ENCODE measurements at regions not wholly inside any gene's neighbourhood (a gene's known extent, or its start where the extent isn't known, plus 50 kb on each side); places are given as distances from the start of the nearest gene placed in this dataset.

DNA sequence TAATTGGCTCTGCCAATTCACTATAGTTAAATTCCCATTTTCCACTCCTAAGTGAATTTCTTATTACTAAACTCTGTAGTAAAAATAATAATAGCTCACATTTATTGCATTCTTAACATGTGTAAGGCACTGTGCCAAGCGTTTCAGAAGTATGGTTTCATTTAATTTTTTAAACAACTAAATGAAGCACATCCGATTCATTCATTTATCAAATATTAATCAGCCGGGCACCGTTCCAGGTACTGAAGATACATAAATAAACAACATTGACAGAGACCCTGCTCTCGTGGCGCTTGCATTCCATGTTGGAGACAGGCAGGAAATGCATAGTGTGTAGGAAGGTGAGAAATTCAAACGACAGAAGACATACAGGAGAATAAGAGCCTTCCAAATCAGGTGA, 423.2 kb upstream of the JARID2 start:
- DNase-seq, result no peak

DNA sequence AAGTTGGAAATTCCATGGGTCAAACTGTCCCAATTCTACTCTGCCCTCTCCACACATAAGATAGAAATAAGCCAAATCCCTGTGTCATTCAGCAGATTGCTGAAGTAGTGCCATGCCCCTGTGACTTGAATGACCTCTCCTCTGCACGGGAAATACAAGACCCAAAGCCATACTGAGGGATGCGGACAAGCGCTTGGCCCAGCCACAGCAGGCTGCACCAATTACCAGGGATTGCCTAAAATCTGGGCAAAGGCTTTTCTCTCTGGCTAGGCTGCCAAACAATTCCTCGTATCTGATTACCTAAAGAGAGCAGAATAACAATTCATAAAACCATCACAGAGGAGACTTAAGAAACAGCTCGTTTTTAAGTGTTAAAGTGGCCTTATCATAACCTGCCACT, 421.8 kb upstream of the JARID2 start:
- no peak for DNase-seq

DNA sequence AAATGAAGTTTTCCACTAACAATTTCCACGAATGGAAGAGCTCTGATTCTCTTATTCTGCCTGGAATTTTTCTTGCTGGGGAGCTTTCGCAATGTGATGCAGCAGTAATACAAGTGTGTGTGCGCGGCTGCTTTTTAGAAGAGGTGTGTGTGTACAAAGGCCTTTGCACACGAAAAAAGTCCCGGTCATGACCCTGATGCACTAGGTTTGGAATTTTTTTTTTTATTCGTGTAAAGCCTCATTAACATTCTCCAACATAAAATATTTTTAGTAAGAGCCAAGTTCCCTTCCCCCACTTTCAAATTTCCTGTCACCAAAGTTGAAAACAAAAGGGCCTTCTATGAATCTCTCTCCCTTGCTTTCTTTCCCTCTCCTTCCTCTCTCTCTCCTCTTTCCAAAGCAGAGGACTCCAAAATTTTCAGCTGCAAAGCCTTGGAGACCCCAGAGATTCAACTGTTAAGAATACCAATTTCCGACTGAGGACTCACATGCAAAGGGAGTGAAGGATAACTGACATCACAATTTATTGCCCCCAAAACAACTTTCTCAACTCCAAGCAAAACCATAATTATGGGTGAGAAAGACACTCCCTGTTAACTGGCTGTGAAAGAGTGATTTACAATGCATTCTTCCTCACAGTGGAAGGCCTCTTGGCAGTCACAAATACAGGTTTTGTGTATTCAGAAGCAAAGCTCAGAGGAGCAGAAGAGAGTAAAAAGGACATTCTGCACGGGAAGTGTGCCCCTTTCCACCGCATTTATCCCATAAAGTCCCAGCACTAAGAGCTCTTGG, 421.2 kb upstream of the JARID2 start:
- DNase-seq, result no peak

DNA sequence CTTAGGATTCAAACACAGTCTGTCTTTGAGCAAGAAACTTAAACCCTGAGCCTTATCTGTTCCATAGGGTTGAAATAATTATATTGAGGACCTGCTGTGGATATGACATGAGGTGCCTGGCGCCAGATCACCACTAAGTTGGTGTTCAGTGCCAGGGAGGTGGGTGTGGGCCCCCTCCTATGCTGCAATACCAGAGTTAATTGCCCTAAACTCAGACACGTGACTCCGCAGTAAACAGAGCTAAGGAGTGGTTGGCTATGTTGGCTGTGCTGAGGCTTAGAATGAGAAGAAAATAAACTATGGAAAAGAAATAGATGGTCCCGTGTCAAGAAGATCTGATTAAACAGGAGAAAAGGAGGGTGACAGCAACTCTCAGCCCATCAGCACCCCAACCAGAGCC, 419.4 kb upstream of the JARID2 start:
- no peak for DNase-seq

DNA sequence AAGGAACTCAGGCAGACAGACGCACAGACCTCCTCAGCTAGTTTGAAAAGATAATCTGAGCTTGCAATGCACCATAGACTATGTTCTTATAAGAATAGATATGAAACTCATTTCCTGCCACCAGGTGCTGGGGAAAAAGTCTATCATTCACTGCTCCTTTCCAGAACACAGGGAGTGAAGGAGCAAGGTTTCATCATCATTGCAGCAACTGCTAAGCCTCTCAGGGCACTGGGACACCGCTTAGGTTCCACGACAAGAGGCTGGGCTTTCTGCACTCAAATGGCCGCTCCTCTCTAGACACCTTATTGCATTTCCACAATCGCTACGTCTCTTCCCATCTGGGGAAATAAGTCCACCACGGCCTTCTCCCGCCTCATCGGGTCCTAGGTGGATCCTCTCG, 418.5 kb upstream of the JARID2 start:
- DNase-seq, result no peak

DNA sequence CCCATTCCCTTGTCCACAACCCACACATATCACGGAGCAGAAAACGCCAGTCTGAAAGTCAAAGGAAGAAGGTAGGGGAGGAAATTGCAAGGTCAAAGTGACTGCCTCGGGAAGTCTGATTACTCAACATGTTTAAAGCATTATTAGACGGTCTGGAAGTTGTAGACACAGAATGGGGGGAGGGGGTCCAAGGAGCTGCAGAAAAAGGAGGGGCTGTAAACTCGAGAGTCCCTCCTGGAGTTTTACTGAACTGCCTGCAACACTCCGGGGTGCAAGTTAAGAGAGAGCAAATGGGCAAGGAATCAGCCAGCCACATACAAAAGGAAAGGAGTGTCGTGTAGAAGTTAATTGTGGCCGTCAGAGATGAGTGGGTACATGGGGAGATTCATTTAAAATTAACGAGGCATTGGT, 417.7 kb upstream of the JARID2 start:
- no peak for DNase-seq

DNA sequence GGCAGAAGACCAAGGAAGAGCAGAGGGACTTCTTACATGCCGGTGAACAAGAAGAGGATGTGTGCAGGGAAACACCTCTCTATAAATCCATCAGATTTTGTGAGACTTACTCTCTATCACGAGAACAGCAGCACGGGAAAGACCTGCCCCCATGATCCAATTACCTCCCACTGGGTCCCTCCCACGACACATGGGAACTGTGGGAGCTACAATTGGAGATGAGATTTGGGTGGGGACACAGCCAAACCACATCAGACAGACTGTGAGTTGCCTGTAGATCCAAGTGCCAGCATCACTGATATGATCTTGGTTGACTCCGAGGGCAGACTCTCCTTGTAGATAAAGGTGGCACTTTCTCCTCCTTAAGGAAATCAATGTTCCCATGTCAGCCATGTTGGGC, 414.8 kb upstream of the JARID2 start:
- no peak for DNase-seq

DNA sequence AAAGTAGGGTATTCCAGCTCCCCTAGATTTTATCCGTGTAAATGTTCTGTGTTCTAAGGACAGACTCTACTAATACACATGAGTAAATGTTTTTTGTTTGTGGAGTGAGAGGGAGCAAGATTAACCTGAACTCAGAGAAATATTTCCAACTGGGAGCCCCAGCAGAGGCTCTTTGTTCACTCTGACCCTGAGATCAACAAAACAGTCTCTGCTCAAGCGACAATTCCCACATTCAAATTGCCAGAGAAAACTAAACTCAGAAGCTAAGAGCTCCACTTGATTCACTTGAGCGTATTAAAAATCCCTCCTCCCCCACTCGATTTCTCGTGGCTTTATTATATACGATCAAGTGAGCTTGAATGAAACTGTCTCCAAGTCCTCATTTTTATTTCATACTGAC, 413.9 kb upstream of the JARID2 start:
- DNase-seq, result no peak

DNA sequence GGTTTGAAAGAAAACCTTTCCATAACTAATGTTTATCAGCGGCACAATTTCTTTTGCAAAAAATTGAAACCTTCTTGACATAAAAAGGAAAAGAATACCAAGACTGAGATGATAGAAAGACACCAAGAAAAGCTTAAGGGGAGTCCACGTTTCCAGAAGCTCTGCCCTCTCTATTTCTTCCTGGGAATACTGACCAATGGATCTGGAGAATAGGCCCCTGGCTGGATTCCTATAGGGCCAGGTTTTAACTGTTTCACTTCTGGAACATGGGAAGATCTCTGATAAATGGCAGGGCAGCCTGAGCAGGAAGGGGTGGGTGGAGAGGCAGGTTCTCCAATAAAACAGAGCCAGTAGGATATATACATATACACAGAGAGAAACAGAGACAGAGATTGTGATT, 413.4 kb upstream of the JARID2 start:
- DNase-seq, result no peak

DNA sequence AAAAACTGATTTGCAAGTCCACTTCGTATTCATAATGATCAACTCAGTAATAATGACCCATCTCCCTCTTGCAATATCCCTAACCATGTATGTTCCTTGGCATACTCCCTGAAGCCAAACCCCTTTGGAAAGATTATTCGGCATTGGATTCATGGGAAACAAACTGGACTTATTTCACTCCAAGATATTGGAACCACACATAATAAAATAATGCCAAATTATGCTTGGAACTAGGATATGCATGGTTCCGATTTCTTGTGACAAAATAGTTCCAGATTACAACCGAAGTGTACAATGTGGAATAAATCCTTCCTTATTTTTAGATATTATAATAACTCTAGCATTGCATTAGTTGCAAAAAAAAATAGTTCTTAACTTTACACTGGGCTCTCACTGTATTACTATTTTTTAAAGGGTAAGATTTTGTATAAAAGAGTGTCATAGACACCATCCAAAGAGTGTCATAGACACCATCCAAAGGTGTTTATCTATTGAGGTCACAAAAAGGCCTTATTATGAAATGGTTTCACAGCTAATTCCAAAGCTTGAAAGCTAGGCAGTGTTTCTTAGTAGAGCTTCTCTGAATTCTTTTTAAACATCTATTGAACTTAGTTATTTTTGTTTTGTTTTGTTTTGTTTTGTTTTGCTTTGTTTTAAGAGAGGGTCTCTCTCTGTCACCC, 410.9 kb upstream of the JARID2 start:
- DNase-seq, result no peak

DNA sequence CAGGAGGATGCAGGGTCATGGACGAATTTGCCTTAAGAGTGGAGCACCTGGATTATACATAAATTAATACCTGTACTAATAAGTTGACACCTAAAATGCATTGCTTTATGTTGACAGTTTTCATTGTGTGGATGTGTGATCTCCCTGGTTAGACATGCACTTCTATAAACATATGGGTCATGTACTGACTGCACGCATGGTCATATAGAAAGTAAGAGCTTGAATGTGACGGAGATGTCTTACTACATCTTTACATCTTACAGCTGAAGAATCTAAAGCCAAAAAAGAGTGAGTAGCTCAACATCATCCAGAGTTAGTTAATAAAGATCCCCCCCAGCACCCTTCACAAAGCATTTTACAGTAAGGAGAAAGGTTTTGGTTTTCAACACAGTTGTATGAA, 408.4 kb upstream of the JARID2 start:
- DNase-seq, result no peak

DNA sequence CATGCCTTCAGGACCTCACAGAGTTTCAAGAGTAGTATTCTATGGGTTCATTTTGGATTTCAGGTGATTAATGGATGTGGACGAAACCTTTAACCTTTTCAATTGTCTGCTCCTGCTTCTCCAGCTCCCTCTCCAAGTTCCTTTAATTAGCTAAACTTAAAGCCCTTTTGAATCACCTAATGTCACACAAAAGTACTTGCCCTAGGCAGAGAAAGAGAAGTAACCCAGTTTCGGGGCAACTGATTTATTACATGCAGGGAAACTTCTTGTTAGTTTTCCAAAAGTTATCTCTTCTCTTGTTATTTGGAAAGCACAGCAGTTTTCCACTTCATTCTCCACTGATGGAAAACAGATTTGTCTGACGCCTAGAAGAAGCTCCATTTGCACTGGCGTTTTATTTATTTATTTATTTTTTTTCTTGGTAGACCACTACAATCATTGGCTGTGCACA, 407.7 kb upstream of the JARID2 start:
- no peak for DNase-seq

DNA sequence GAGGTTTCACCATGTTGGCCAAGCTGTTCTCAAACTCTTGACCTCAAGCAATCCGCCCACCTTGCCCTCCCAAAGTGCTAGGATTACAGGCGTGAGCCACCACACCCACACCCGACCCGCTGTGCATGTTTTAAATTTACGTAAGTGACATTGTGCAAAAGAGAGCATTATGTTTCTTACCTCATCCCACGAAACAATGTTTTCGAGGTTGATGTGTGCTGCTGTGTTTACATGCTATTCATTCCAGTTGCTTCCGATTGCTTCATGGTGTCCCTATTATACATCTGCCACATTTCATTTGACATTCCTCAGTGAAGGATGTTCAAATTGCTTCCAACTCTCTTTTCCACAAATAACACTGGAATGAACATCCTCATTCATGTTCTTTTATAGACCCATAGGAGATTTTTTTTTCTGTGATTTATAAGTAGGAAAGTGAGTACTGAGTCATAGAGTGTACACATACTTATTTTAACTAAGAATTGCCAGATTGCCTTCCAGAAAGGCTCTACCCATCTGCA, 403.9 kb upstream of the JARID2 start:
- DNase-seq, result no peak

DNA sequence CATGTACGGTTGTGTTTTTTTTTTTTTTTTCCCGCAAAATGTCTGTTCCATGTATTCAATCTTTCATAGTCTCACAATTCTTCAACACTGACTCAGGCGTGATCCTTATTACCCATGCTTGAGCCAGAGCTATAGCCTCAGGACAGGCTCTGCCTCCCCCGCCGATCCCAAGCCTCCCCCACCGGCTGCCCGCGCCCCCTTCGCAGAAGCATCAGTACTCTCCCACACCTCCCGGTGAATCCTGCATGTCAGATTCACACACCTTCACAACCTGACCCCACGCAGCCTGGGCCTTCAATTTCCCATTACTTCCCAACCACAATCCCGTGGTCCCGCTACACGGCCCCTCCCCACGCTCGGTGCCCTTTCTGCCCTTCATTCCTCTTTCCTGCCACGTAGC, 401.5 kb upstream of the JARID2 start:
- no peak for DNase-seq

DNA sequence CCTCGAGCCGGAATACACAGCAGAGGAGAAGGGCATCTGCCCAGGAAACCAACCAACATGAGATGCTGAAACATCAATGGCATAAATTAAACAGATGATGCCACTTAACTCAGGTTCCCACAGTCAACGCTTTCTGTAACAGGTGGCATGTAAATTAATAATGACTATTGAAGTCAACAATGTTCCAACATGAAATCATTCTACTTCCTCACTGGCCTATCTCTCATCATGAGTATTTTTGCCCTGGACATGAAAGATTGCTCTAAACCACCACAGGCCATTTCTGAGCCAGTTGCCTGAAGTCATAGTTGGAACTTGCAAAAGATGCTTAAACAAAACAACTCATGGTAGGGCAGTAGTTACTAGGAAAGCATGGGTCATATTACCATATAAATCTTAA, 397.9 kb upstream of the JARID2 start:
- DNase-seq, result no peak

DNA sequence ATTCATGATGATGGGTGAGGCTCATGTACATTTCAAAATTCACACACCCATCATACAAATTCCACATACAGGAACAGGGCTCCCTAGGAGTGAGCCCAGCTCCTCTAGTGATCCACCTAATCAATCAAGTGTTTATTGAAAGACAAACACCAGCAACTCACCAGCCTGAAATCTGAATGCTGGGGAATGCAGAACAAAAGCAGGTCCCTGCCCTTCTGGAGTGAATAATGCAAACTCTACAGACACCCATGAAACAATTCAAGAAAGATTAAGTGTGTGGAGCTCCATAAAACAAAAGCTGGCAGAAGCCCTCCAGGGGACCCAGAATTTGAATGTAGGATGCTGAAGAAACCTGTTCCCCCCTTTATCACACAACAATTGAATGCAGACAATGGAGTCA, 396.7 kb upstream of the JARID2 start:
- no peak for DNase-seq

DNA sequence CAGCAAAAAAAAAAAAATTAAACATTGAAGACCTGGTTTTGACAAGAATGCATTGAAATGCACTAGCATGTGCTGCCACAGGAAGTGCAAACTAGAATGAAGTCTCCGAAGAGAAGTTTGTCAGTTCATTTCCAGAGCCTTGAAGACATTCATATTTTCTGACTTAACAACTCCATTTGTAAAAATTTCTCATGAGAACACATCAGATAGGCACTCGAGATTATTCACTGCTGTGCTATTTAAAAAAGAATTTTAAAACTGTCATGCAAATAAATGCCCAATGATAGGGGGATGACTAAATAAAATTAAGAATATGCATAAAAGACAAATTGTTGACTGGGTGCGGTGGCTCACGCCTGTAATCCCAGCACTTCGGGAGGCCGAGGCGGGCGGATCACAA, 394.6 kb upstream of the JARID2 start:
- no peak for DNase-seq

DNA sequence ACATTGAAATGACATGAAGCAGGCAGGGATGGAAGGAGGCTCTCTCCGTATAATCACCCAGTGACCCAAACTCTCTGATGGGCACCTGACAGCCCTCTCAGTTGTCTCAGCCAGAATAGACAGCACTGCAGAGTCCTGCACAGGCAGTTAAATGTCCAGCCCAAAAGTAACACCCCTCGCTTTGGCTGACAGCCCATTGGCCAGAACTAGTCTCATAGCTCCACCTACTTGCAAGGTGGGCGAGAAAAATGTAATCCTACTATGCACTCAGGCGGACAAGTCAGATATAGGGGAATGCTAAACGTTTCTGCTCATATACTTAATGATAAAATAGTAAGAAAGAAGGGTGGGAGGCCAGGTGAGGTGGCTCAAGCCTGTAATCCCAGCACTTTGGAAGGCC, 393.5 kb upstream of the JARID2 start:
- DNase-seq, result no peak

DNA sequence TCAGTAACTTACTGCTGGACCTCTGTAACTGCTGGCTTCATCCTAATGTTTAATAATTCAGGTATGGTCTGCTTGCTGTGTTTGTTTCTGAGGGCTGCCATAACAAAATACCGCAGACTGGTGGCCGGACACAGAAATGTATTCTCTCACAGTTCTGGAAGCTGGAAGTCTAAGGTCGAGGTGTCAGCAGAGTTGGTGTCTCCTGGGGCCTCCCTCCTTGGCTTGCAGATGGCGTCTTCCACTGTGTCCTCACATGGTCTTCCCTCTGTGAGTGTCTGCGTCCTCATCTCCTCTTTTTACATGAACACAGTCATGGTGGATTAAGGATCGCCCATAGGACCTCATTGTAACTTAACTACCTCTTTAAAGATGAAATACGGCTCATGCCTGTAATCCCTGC, 389.7 kb upstream of the JARID2 start:
- DNase-seq, result no peak

DNA sequence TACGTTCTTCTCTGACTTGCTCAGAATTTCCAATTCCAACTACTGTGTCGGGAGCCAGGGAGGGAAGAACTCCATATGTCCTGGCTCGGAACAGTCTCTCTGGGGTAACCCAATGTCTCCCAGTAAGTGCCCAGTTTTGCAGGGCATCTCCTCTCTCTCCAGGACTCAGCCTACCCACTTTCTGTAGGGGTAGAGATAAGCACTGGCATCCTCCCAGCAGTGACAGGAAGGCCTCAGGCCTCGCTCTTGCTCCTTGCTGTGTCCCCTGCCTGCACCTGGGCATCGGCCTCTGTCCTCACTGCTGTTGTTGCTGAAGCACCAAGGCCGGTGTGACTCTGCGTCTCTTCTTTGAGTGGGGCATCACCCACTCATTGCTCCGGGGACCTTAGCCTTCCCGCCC, 388.9 kb upstream of the JARID2 start:
- no peak for DNase-seq

DNA sequence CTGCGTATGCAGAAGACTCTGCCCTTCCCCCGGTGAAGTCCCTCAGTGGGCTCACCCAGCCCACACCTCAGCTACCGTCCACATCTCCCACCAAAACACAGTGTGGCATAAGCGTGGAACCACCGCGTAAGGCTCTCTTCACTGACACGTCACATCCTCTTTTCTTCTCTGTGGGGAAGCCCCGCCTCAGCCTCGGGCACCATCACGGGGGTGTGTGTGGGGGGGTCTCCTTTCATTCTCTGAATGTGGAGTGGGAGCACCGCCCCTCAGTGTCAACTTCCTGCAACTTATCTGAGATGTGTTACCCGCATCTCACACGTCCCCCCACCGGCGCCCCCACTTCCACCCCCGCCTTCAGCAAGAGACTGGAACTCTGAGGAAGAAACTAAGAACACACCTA, 388.4 kb upstream of the JARID2 start:
- no peak for DNase-seq

DNA sequence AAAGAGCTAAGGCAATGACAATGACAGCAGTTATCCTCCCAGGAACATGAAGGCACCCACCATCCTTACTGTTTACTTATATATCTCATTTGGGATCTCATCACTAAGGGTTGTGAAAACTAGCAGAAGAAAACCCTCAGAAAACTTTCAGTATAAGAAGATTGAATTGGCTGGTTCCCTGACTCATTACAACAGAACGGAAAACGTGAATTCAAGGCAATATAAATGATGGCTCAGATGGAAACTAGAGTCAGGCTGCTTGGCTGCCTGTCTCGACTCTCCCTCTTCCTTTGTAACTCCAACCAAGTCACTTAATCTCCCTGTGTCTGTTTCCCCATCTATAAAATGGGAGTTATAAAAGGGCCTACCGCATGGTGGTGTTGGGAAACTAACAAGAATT, 387.1 kb upstream of the JARID2 start:
- no peak for DNase-seq

DNA sequence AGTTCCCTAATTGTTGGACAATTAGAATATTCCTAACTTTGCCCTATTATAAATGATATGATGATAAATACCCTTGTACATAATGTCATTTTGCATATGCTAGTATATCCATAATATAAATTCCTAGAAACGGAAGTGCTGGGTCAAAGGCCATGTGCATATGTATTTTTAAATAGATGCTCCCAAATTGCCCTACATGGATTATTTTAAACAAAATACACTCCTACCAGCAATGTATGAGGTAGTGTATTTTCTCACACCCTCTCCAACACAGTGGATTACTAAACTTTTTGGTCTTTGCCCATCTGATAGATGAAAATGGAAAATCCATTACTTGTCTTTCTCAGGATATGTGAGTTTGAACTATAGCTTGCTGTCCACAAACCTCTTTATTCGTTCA, 385.1 kb upstream of the JARID2 start:
- no peak for DNase-seq

DNA sequence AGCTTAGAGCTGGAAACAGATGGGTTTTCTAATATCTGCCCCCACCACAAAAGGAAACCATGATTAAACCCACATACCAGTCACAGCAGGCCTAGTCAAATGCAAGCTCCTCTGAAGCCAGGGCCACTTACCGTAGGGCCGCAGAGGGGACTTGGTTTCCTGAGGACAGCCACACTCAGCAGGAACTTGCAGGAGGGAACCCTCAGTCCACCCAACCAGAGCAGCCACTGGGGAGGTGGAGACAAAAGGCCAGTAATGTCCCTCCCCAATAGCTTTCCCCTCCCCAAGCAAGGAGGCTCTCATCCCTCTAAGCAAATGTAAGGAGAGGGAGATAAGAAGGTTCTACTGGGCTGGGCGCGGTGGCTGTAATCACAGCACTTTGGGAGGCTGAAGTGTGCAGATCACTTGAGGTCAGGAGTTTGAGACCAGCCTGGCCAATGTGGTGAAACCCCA, 384.4 kb upstream of the JARID2 start:
- no peak for DNase-seq

All from occipital lobe (tissue), 1 donor.